B cell (primary cell): ENCODE measurements at regions not wholly inside any gene's neighbourhood (a gene's known extent, or its start where the extent isn't known, plus 50 kb on each side); places are given as distances from the start of the nearest gene placed in this dataset.

ENCODE experiments used
- ATAC-seq: fragments of 200-7000 bp; cut with Tn5 transposase; one replicate; pipeline ENCODE4 v1.10.0; 2021; ENCODE audit warnings: low read depth, mild to moderate bottlenecking, moderate number of reproducible peaks, moderate library complexity
- CTCF ChIA-PET: fragments of 350-600 bp; sonication (Branson Sonifier 250); formaldehyde crosslinking; loops from one replicate; lab custom pipeline; 2021; ENCODE audit warnings: antibody characterized with exemption, inconsistent platforms; lab: Charles Lee
- POLR2A ChIA-PET: fragments of 350-600 bp; sonication (Branson Sonifier 250); formaldehyde crosslinking; loops from one replicate; lab custom pipeline; 2021; ENCODE audit warnings: antibody characterized with exemption; lab: Charles Lee
- DNase-seq: peaks from one replicate; pipeline ENCODE4 v3.0.0; 2013
- H2AFZ ChIP-seq: 2 replicates; pipeline ENCODE4 v1.6.1; 2012; ENCODE audit warnings: mild to moderate bottlenecking, low read depth, low read length; ENCODE audit not compliant: insufficient read depth, poor library complexity, severe bottlenecking
- H3K27ac ChIP-seq, 2 donors: 1 replicate in 1 of 2; 2 replicates in 1 of 2; pipeline ENCODE4 v1.5.1; 2012 to 2013; ENCODE audit warnings: low read length in 2 of 2, mild to moderate bottlenecking in 2 of 2, moderate library complexity in 1 of 2
- H3K27me3 ChIP-seq, 4 experiments: fragments of 200-600 bp in 1 of 4; sonication (generic) in 1 of 4; replicated peaks in 1 of 4; 1 replicate in 2 of 4; 2 replicates in 2 of 4; pipeline versions ENCODE4 v1.6.1 to v1.7.0; 2013 to 2016; ENCODE audit warnings: low read length in 3 of 4, mild to moderate bottlenecking in 2 of 4, mixed read lengths in 1 of 4, moderate library complexity in 1 of 4; ENCODE audit not compliant: insufficient read depth in 4 of 4, control insufficient read depth in 3 of 4; ENCODE audit errors: control extremely low read depth in 1 of 4
- H3K36me3 ChIP-seq, 2 experiments: replicated peaks in 1 of 2; 1 replicate in 1 of 2; 2 replicates in 1 of 2; pipeline versions ENCODE4 v1.6.1 to v1.7.1; 2013; ENCODE audit warnings: low read length in 1 of 2; ENCODE audit not compliant: insufficient read depth in 2 of 2, control insufficient read depth in 1 of 2; ENCODE audit errors: control extremely low read depth in 1 of 2, extremely low read depth in 1 of 2
- H3K4me1 ChIP-seq, 2 donors: fragments of 200-600 bp in 1 of 2; sonication (generic) in 1 of 2; 1 replicate in 1 of 2; 2 replicates in 1 of 2; pipeline versions ENCODE4 v1.5.1 to v1.6.1; 2013 to 2017; ENCODE audit warnings: low read length in 2 of 2; ENCODE audit not compliant: control insufficient read depth in 2 of 2, insufficient read depth in 2 of 2
- H3K4me2 ChIP-seq: replicated peaks from 2 replicates; pipeline ENCODE3; 2012; ENCODE audit warnings: mild to moderate bottlenecking, low read depth, low read length; ENCODE audit not compliant: poor library complexity, severe bottlenecking
- H3K4me3 ChIP-seq, 5 experiments: fragments of 200-600 bp in 1 of 5; sonication (generic) in 1 of 5; 1 replicate in 3 of 5; 2 replicates in 2 of 5; pipeline versions ENCODE4 v1.5.1 to v1.7.0; 2011 to 2016; ENCODE audit warnings: low read length in 4 of 5, mild to moderate bottlenecking in 4 of 5, low read depth in 2 of 5, control low read depth in 1 of 5, moderate library complexity in 1 of 5; ENCODE audit not compliant: insufficient read depth in 1 of 5; ENCODE audit errors: control extremely low read depth in 1 of 5, extremely low read depth in 1 of 5
- H3K79me2 ChIP-seq: fragments of 200-600 bp; sonication (generic); one replicate; pipeline ENCODE4 v1.6.0; 2016; ENCODE audit warnings: low read length; ENCODE audit not compliant: control insufficient read depth, insufficient read depth
- H3K9ac ChIP-seq: fragments of 200-600 bp; sonication (generic); 2 replicates; pipeline ENCODE4 v1.6.1; 2017; ENCODE audit warnings: mild to moderate bottlenecking, low read length, moderate library complexity
- H3K9me3 ChIP-seq, 3 donors: one replicate each; pipeline versions ENCODE4 v1.6.1 to v1.7.1; 2013; ENCODE audit warnings: low read length in 2 of 3; ENCODE audit not compliant: control insufficient read depth in 2 of 3, insufficient read depth in 1 of 3; ENCODE audit errors: control extremely low read depth in 1 of 3
- H4K20me1 ChIP-seq: 2 replicates; pipeline ENCODE4 v1.6.0; 2012; ENCODE audit warnings: mild to moderate bottlenecking, low read length; ENCODE audit not compliant: insufficient read depth, control insufficient read depth, poor library complexity, severe bottlenecking
- H3K27ac Mint-ChIP-seq: one replicate; pipeline ENCODE4 v1.8.0; 2021; ENCODE audit warnings: mixed read lengths
- H3K27me3 Mint-ChIP-seq: one replicate; pipeline ENCODE4 v1.8.0; 2021; ENCODE audit warnings: mixed read lengths
- H3K4me1 Mint-ChIP-seq: one replicate; pipeline ENCODE4 v1.8.0; 2021; ENCODE audit warnings: mixed read lengths
- H3K4me3 Mint-ChIP-seq: one replicate; pipeline ENCODE4 v1.8.0; 2021; ENCODE audit warnings: mixed read lengths
- H3K9me3 Mint-ChIP-seq: one replicate; pipeline ENCODE4 v1.8.0; 2022; ENCODE audit warnings: mixed read lengths; ENCODE audit not compliant: insufficient read depth
- CTCF ChIP-seq: fragments of 200-600 bp; IDR thresholded peaks from one replicate; pipeline ENCODE4 v1.8.0; 2022; ENCODE audit warnings: antibody characterized with exemption, mild to moderate bottlenecking
- EZH2 ChIP-seq: IDR thresholded peaks from 2 replicates; pipeline ENCODE4 v1.6.1; 2012; ENCODE audit warnings: borderline replicate concordance, low read depth, mild to moderate bottlenecking, moderate library complexity, low read length; ENCODE audit not compliant: insufficient read depth, poor library complexity, severe bottlenecking
- WGBS: methylation state at CpG from one replicate; pipeline ENCODE4 v1.1.5; 2013; ENCODE audit warnings: missing lambda C conversion rate; ENCODE audit not compliant: insufficient coverage; 5-methylcytosine and 5-hydroxymethylcytosine counted together
- intact Hi-C: fragments of 100-400 bp; cut with micrococcal nuclease; formaldehyde crosslinking; loops from one replicate; pipeline ENCODE4 v1.10.0; 2022

GRCh38 chr10:7069706-7070105, 341.1 kb downstream of the SFMBT2 start:
- intact Hi-C loops, result no loop called here
- Mint-ChIP-seq H3K9me3 (no peaks in the 10 kb centered on the region), H3K27me3 (peaks cover 19% of the 10 kb centered on the region), H3K4me3 (no peak overlapping the region), H3K4me1 (peaks cover 3% of the 10 kb centered on the region), H3K27ac (no peak overlapping the region)
- no peaks in the 10 kb centered on the region for H3K79me2 ChIP-seq
- no peak for DNase-seq
- H3K27ac ChIP-seq, result no peak overlapping the region
- H3K4me3 ChIP-seq, result no peak overlapping the region
- no peak overlapping the region for H2AFZ ChIP-seq
- H3K27me3 ChIP-seq, result peaks cover 0 to 3% (median under 1%) of the 10 kb centered on the region in 4 experiments
- no peak overlapping the region for H3K4me2 ChIP-seq
- ATAC-seq, result no peak
- H3K4me1 ChIP-seq, result peaks cover 0 to 4% of the 10 kb centered on the region in 2 donors
- H4K20me1 ChIP-seq, result no peaks in the 10 kb centered on the region
- no peaks in the 10 kb centered on the region for H3K9me3 ChIP-seq
- WGBS, result 84% methylated on average over 6 of the region's 6 CpGs
- POLR2A ChIA-PET, result no interaction called here
- no peak overlapping the region for H3K9ac ChIP-seq
- no peak for TF ChIP-seq CTCF
- no peak for TF ChIP-seq EZH2
- CTCF ChIA-PET, result interaction anchor here (0.8 kb wide), 1 partner anchor 150 kb away, joined by 3 read pairs; no protein-coding TSS in a partner anchor
- no peaks in the 10 kb centered on the region for H3K36me3 ChIP-seq

- no peak overlapping the region for H2AFZ ChIP-seq
- POLR2A ChIA-PET, result no interaction called here
- Mint-ChIP-seq H3K4me3 (no peak overlapping the region), H3K27me3 (peaks cover 7% of the 10 kb centered on the region), H3K4me1 (no peaks in the 10 kb centered on the region), H3K9me3 (no peaks in the 10 kb centered on the region), H3K27ac (no peak overlapping the region)
- H3K79me2 ChIP-seq, result no peaks in the 10 kb centered on the region
- DNase-seq (no peak), ATAC-seq (no peak)
- no peaks in the 10 kb centered on the region for H3K27me3 ChIP-seq
- CTCF ChIA-PET, result no interaction called here
- H3K9ac ChIP-seq, result no peak overlapping the region
- H3K4me1 ChIP-seq, result no peaks in the 10 kb centered on the region
- no peak overlapping the region for H3K4me2 ChIP-seq
- TF ChIP-seq CTCF (no peak), EZH2 (no peak)
- WGBS, result 88% methylated on average over 1 of the region's 4 CpGs
- no peaks in the 10 kb centered on the region for H3K36me3 ChIP-seq
- no peaks in the 10 kb centered on the region for H3K9me3 ChIP-seq
- H4K20me1 ChIP-seq, result no peaks in the 10 kb centered on the region
- H3K4me3 ChIP-seq, result no peak overlapping the region
- intact Hi-C loops, result no loop called here
- no peak overlapping the region for H3K27ac ChIP-seq
These were observed 354.6 kb downstream of the SFMBT2 start for GRCh38 chr10:7056216-7056615.
